OCI-LY3 (cell line): ENCODE measurements at regions not wholly inside any gene's neighbourhood (a gene's known extent, or its start where the extent isn't known, plus 50 kb on each side); places are given as distances from the start of the nearest gene placed in this dataset.

Experiments
- H2AFZ ChIP-seq: fragments of 200-600, 300-600 bp; shearing (Covaris generic); 2 replicates; pipeline ENCODE4 v1.6.0; 2014; ENCODE audit warnings: antibody characterized with exemption, low read depth, low read length
- H3K27ac ChIP-seq: fragments of 200-600, 300-600 bp; sonication (generic); 2 replicates; pipeline ENCODE4 v1.5.1; 2014; ENCODE audit warnings: mild to moderate bottlenecking, low read length, moderate library complexity, mixed read lengths
- H3K27me3 ChIP-seq: fragments of 200-600, 300-600 bp; sonication (generic); 2 replicates; pipeline ENCODE4 v1.6.1; 2014; ENCODE audit warnings: low read depth, low read length, mixed read lengths
- H3K36me3 ChIP-seq: fragments of 200-600, 300-600 bp; sonication (generic); replicated peaks from 2 replicates; pipeline ENCODE3; 2014; ENCODE audit warnings: low read depth, low read length, mixed read lengths
- H3K4me1 ChIP-seq: fragments of 300-600, 200-600 bp; sonication (generic); 2 replicates; pipeline ENCODE4 v1.6.1; 2014; ENCODE audit warnings: low read length, mixed read lengths
- H3K4me2 ChIP-seq: fragments of 200-600, 300-600 bp; sonication (generic); 2 replicates; pipeline ENCODE4 v1.6.1; 2014; ENCODE audit warnings: low read length, mixed read lengths
- H3K4me3 ChIP-seq: fragments of 300-600, 200-600 bp; sonication (generic); 2 replicates; pipeline ENCODE4 v1.5.1; 2014; ENCODE audit warnings: antibody characterized with exemption, mild to moderate bottlenecking, low read length, moderate library complexity
- H3K79me2 ChIP-seq: fragments of 300-600, 200-600 bp; shearing (Covaris generic); 2 replicates; pipeline ENCODE4 v1.6.1; 2014; ENCODE audit warnings: mild to moderate bottlenecking, low read length, mixed read lengths
- H3K9ac ChIP-seq: fragments of 300-600, 200-600 bp; shearing (Covaris generic); 2 replicates; pipeline ENCODE4 v1.6.0; 2014; ENCODE audit warnings: mild to moderate bottlenecking, low read length, moderate library complexity
- H3K9me3 ChIP-seq: fragments of 200-600, 300-600 bp; shearing (Covaris generic); 2 replicates; pipeline ENCODE4 v1.6.1; 2014; ENCODE audit warnings: low read length, mixed read lengths; ENCODE audit not compliant: insufficient read depth
- H4K20me1 ChIP-seq: fragments of 200-600, 300-600 bp; sonication (generic); 2 replicates; pipeline ENCODE4 v1.6.1; 2016; ENCODE audit warnings: low read length, mixed read lengths; ENCODE audit not compliant: insufficient read depth
- EZH2phosphoT487 ChIP-seq: fragments of 200-600 bp; shearing (Covaris generic); IDR thresholded peaks from 2 replicates; pipeline ENCODE4 v1.6.1; 2018; ENCODE audit warnings: antibody characterized with exemption, mixed run types, low read depth
- TF ChIP-seq, protein P1 (sequence below): fragments of 200-600, 300-600 bp; sonication (generic); IDR thresholded peaks from 2 replicates; pipeline ENCODE4 v1.5.1; 2014; ENCODE audit warnings: antibody characterized with exemption, low read length, low read depth

DNA sequence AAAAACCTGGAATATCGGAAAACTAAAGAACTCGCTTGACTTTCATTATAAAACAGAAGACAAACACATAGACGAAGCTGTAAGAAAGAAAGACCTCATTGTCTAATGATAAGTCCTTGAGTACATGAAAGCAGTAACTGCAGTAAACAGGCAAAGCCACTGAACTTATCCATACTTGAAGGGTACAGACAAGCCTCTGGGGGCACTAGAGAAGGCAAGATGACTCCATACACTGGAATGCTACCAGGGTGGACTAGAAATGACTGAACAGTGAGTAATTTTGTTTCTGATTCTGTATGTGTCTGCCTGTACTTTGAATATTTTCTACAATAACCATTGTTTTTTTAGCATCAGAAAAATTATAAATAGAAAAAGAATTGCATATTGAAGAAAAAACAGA lies 507.9 kb downstream of the UQCRFS1 start:
- Histone ChIP-seq H2AFZ (no peak overlapping the region), H3K36me3 (no peaks in the 10 kb centered on the region), H3K4me1 (no peaks in the 10 kb centered on the region), H3K27ac (no peak overlapping the region), H3K79me2 (no peaks in the 10 kb centered on the region), H3K4me2 (no peak overlapping the region), H4K20me1 (no peaks in the 10 kb centered on the region), H3K27me3 (no peaks in the 10 kb centered on the region), H3K9ac (no peak overlapping the region), H3K4me3 (no peak overlapping the region), H3K9me3 (no peaks in the 10 kb centered on the region)
- no peak for TF ChIP-seq EZH2phosphoT487
- TF ChIP-seq, protein P1, sequence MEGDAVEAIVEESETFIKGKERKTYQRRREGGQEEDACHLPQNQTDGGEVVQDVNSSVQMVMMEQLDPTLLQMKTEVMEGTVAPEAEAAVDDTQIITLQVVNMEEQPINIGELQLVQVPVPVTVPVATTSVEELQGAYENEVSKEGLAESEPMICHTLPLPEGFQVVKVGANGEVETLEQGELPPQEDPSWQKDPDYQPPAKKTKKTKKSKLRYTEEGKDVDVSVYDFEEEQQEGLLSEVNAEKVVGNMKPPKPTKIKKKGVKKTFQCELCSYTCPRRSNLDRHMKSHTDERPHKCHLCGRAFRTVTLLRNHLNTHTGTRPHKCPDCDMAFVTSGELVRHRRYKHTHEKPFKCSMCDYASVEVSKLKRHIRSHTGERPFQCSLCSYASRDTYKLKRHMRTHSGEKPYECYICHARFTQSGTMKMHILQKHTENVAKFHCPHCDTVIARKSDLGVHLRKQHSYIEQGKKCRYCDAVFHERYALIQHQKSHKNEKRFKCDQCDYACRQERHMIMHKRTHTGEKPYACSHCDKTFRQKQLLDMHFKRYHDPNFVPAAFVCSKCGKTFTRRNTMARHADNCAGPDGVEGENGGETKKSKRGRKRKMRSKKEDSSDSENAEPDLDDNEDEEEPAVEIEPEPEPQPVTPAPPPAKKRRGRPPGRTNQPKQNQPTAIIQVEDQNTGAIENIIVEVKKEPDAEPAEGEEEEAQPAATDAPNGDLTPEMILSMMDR, result 0 out of 2 replicates have a peak, but pooled peaks have one; percentile 17

DNA sequence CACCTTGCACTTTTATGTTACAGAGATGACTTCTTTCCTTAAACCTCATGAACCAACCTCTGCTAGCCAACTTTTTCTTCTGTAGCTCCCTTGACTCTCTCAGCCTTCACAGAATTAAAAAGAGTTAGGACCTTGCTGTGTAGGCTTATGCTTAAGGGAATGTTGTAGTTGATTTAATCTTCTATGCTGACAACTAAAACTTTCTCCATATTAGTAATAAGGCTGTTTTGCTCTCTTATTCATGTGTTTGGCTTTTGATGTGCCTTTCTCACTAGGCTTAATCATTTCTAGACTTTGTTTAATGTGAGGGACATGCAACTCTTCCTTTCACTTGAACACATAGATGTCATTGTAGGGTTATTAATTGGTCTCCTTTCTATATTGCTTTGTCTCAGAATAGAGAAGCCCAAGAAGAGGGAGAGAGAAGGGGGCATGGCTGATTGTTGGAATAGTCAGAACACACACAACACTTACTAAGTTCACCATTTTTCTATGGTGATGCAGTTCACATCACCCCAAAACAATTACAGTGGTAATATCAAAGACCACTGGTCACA lies 509.5 kb downstream of the UQCRFS1 start:
- Histone ChIP-seq H3K4me2 (no peak overlapping the region), H3K27me3 (0 out of 2 replicates have a peak, but pooled peaks cover under 1% of the 10 kb centered on the region), H3K27ac (no peak overlapping the region), H3K4me1 (no peaks in the 10 kb centered on the region), H3K9ac (no peak overlapping the region), H4K20me1 (no peaks in the 10 kb centered on the region), H3K9me3 (no peaks in the 10 kb centered on the region), H3K4me3 (no peak overlapping the region), H3K79me2 (no peaks in the 10 kb centered on the region), H2AFZ (no peak overlapping the region), H3K36me3 (no peaks in the 10 kb centered on the region)
- TF ChIP-seq, protein P1, result no peak
- no peak for TF ChIP-seq EZH2phosphoT487

DNA sequence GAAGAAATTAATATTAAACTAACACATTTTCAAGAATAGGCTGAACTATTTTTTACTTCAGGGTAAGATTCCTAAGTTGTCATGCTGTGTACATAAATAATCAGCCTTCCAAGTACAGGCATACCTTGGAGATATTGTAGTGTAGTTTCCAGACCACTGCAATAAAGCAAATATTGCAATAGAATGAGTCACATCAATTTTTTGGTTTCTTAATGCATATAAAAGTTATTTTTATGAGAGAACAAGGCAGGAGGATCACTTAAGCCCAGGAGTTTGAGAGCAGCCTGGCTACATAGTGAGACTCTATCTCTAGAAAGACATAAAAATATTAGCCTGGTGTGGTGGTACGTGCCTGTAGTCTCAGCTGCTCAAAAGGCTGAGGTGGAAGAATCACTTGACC lies 511.5 kb downstream of the UQCRFS1 start:
- no peaks in the 10 kb centered on the region for H3K36me3 ChIP-seq
- 0 out of 2 replicates have a peak, but pooled peaks cover 3% of the 10 kb centered on the region for H3K27me3 ChIP-seq
- H3K79me2 ChIP-seq, result no peaks in the 10 kb centered on the region
- H3K27ac ChIP-seq, result no peak overlapping the region
- H3K4me3 ChIP-seq, result no peak overlapping the region
- TF ChIP-seq, protein P1, result no peak
- no peak for TF ChIP-seq EZH2phosphoT487
- H3K4me1 ChIP-seq, result no peaks in the 10 kb centered on the region
- no peaks in the 10 kb centered on the region for H3K9me3 ChIP-seq
- no peak overlapping the region for H3K9ac ChIP-seq
- H3K4me2 ChIP-seq, result no peak overlapping the region
- H4K20me1 ChIP-seq, result no peaks in the 10 kb centered on the region
- no peak overlapping the region for H2AFZ ChIP-seq

DNA sequence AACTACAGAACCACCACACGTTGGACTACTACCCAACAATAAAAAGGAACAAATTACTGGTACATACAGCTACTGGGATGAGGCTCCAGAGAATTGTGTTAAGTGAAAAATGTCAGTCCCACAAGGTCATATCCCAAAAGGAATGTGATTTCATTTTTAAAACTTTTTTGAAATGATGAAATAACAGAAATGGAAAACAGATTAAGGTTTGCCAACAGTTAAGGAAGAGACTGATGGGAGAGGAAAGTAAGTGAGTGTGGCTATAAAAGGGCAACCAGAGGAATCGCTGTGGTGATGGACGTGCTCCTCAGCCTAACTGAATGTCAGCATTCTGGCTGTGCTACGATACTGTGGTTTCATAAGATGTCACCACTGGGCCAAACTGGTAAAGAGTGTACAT lies 512.8 kb downstream of the UQCRFS1 start:
- H3K79me2 ChIP-seq, result no peaks in the 10 kb centered on the region
- H3K9ac ChIP-seq, result no peak overlapping the region
- TF ChIP-seq, protein P1, result no peak
- TF ChIP-seq EZH2phosphoT487, result no peak
- H3K36me3 ChIP-seq, result no peaks in the 10 kb centered on the region
- H3K27me3 ChIP-seq, result 0 out of 2 replicates have a peak, but pooled peaks cover 8% of the 10 kb centered on the region
- H3K9me3 ChIP-seq, result no peaks in the 10 kb centered on the region
- H3K4me1 ChIP-seq, result no peaks in the 10 kb centered on the region
- H3K4me3 ChIP-seq, result no peak overlapping the region
- H2AFZ ChIP-seq, result no peak overlapping the region
- no peaks in the 10 kb centered on the region for H4K20me1 ChIP-seq
- H3K4me2 ChIP-seq, result no peak overlapping the region
- no peak overlapping the region for H3K27ac ChIP-seq
